Activated gamma-delta T cell treated with anti-CD3 and anti-CD28 coated beads, Interleukin-2, amount 50 U/mL, for 16 hours (primary cell): ENCODE measurements at regions not wholly inside any gene's neighbourhood (a gene's known extent, or its start where the extent isn't known, plus 50 kb on each side); places are given as distances from the start of the nearest gene placed in this dataset.

Source experiments
- DNase-seq: peaks from one replicate; pipeline ENCODE4 v3.0.0-alpha.2; 2020; ENCODE audit warnings: low read depth

DNA sequence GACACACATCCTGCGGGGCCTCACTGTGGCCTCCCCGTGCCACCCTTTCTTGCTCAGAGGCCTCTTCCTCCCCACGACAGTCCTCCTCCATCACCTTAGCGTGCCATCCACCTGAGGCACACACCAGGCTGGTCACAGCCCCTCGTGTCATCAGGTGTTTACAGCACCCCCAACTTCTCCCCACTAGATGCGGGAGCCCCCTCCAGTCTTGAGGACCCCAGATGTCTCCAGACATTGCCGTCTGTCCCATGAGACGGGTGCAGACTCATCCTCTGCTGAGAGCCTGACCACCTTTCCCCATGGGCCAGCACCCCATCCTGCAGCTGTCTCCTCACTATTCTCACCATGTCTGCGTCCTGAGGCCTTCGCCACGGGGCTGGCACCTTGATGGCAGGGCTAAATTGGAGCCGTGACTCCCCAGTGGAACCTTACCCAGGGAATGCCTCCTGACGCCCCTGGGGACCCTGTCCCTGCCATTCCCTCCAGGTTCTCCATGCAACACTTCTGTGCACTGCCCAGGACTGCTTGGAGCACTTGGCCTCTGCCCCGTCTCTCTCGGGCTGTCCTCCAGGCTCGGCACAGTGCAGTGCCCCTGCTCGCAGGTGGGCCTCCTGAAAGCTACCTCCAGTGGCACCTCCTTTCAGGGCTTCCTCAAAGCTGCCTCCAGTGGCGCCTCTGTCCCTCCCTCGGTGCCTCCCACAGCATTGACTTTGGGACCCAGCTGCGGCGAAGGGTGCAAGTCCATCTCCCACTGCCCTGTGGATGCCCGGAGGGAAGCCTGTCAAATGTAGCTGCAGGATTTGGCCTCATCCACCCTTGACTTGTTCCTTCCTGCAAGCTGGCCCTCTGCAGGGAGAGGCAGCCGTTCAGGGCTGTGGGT, 1386.8 kb downstream of the BRD1 start:
- DNase-seq, result no peak

DNA sequence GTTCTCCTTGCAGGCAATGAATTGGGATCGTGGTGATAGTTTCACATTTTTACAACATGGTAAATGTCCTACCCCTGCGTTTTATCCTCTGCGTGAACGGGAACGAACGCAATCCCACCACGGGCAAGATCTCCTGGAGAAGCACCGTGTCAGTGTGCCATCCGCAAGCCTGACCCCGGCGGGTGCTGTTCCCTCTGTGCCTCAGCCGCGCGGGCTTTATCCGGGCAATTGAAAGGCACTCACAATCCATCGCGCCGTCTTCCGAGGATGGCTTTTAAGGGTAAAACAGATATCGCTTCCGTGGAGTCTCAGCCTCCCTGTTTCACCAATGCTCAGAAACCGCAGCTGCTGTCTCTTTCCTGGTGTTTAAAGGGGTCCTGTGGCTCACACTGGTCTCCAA, 1387.5 kb downstream of the BRD1 start:
- no peak for DNase-seq

DNA sequence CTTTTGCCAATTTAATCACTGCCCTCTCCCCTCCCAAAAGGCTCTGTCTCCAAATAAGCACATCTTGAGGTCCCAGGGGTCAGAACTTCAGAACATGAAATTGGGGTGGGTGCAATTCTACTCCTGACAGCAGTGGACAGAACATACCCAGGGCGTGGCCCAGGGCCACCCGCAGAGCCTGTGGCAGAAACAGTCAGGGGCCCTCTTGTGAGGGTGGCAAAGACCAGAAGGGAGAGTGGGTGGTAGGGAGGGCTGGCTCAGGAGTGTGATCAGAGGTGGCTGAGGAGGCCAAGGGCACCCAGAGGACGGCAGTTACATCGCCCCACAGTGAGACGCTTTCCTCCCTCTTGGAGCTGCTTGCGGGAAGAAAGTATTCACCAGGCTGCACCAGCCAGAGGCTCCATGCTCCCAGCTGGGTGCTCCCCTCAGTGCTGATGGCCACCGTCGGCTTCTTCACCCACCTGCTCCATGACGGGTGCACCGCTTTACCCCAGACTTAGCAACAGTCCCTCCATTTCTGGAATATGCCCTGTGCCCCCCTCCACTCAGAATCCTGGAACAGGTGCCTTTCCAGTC, 1388.0 kb downstream of the BRD1 start:
- DNase-seq, result no peak

DNA sequence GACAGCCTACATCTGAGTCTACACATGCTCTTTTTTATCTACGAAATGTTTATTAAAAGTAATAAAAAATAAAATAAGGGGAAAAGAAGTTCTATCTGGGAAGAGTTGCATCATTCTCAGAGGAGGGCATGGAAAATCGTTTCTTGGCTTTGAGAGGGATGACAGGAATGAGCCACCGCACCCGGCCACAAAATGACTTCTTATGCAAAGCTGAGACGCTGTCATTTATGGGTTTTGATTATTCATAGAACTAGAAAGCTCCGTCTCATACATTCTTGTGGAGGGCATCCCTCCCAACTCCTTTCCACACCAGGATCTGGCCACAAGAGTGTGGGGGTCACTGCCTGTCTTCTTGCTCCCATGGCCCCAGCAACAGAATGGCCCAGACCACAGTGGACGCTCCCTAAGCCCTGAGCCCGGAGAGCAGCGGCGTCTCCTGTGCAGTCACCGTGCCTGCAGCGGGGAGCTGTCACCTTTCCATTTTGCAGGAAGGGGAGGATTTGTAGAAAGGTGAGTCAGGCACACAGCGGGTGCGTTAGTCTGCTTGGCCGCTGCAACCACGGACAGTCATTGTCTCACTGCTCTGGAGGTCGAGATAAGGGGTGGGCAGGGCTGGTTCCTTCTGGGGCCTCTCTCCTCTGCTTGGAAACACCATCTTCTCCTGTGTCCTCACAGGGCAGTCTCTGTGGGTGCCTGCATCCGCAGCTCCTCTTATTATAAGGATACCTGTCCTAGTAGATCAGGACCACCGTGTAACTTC, 1388.7 kb downstream of the BRD1 start:
- no peak for DNase-seq

DNA sequence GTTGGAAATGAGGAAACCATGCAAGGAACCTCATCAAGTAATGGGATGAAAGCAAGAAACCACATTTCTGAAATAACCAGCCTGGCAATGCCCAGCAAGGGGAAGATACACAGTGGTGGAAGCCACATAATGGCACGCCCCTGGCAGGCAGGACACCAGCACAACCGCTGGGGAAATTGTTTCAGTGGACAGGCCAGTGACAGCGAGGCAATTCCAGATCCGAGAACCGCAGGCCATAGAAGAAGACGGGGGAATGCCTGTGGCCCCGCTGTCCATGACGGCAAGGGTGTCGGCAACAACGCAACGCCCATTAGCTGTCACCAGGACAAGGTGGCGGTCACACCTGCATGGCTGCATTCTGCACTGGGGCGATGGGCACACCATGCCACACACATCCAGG, 1389.6 kb downstream of the BRD1 start:
- DNase-seq, result no peak

DNA sequence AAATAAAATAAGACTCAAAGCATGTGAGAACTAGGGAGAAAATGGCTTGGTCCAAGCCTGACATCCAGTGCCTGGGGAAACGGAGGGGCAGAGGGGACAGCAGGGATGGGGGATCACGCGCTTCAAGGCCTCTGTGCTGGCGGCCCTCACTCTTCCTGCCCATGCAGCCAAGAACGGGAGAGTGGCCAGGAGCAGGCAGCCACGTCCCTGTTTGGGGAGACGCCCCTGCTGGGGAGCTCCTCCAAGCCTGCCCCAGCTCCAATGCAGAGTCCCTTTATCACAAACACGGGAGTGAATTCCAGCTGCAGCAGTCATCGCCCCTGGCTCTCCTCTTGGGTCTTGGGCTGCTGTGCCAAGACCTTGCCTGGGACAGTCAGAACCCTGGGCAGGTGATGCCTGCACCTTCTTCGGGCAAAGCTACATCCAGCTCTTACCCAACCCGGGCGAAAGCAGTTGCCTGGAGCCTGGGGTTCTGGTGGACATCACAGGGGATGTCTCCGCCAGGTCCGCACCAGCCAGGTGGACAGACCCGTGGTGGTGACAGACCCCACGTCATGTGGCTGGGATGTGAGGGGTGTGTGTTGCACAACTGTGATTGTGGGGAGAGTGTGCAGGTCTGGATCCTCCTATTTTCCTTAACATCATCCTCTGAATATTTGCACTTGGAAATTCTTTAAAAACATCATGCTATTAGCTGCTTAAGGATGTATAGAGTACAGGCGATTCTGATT, 1391.3 kb downstream of the BRD1 start:
- DNase-seq, result no peak

DNA sequence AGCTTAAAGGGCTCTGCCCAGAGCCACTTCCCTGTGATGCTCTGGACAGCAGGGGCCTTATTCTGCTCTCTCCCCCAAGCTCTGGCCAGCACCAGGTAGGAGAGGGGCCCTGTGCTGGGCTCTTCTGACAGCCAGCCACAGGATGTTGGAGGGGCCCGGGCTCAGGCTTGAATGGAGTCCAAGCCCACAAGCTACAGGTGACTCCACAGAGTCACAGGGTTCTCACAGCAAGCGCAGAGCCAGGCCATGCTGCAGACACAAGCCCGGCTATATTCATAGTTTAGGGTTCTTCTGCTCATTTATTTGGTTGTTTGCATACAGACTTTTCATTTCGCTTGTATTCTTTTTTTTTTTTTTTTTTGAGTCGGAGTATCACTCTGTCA, 1392.8 kb downstream of the BRD1 start:
- DNase-seq, result no peak

DNA sequence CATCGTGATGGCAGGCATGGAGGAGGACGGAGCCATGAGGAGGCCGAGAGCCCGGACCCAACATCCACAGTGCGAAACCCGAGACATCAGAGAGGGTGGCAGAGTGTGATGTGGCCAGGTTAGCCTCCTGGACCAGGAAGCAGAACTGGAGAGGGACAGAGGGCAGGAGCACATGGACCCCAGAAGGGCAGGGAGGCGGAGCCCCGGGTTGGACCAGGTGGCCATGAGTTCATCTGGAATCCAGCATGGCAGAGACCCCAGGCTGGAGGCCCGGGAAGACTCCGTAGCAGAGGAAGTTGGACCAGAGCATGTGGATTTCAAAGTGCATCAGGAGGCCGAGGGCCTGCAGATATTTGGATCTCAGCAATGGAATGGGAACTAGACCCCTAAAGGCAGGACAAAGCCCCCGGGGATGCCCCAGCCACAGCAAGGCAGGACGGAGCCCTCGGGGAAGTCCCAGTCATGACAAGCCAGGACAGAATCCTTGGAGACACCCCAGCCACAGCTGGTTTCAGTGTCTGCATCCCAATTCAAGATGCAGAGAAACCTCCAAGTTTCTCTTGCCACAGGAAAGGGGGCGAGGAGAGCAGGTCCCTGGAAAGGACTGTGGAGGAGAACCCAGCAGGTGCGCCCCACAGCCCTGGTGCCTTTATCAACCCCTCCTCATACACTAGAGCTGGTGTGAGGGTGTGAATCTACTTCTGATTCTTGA, 1393.4 kb downstream of the BRD1 start:
- DNase-seq, result no peak

DNA sequence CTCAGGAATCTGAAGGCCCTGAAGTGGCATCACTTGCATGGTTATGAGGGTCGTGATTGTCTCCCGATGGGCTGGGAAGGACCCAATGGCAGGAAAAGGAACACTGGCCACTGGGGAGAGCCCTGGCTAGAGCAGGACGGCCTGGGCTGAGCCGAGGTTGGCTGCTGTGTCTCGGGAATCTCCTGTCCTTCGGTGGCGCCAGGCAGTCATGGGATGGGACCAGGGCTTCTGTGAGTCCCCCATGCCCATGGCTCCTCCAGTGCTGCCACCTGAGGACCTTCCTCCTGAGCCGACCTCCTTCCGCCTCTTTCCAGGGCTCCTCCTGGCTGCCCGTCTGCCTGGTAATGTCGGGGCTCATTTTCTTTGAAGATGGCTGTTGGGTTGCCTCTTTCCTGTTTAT, 1394.0 kb downstream of the BRD1 start:
- no peak for DNase-seq

DNA sequence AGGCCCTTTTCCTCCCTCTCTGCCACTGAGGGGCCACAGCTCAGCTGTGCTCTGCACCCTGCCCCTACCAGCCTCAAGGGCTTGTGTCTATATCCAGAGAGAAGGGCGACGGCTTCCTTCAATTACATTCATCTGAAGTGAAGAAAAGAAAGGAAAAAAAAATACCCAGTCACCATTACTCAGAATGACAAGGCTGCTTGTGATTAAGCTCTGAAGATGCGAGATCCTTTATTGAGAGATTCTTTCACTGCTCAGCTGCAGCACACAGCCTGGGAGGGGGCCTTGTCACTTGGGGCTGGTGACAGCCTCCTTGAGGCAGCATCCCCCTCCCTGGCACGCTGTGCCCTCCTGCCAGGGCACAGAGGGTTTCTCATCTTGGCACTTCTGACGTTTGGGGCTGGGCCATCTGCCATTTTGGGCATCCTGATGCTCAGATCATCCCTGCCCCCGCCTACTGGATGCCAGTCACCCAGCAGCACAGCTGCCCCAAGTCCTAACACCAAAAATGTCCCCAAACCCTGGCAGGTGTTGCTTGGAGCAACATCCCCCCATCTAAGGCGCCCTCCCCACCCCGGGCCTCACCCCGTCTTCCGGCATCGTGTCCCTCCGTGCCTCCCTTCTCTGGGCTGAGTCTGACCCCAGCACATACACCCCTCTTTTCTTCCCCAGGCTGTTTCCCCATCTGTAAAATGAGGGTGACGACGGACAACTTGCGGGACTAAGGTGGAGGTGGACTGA, 1394.7 kb downstream of the BRD1 start:
- no peak for DNase-seq

DNA sequence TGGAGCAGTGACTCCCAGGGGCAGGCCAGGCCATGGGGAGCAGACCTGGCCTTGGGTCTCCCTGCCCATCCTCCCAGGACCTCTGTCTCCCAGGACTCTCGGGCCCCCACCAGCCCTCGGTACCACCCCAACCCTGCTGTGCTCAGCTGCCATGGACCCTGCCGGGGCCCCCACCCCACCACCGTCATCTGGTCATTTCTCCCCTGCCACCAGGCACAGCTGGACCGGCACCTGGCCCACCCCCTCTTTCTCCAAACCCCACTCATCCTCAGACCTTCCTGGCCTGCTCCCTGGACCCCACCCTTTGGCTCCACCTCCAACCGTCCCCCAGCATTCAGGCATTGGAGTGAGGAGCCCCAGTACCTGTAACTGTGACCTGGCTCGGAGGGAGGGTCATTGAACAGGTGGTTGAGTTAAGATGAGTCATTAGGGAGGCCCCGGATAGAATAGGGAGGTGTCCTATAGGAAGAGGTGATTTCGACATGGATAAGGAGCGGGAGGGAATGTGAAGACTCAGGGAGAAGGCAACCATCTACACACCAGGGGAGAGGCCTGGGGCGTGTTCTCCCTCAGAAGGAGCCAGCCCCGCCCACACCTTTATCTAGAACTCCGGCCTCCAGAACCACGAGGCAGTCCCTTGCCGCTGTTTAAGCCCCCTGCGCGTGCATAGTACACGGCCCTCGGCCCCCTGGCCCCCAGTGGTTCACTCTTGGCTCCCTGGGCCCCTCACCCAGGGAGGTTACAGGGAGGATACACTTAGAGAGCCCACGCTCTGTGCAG, 1395.9 kb downstream of the BRD1 start:
- DNase-seq, result no peak

DNA sequence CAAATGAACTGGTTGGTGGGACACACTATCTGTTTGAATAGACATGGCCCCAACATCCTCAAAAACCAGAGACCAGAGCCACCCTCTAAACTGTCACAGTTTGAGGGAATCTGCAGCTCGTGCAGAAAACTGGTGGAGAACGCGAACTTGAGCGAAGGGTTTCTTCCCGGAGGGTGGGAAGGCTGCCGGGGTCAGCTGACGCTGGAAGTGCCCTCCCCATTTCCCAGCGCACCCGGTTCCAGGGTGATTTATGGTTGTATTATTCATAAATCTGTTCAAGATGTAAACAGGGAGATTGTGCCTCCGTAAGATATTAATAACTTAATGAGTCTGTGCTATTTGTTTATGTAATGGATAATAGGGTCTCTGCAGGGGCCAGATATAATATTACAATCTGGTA, 1396.7 kb downstream of the BRD1 start:
- DNase-seq, result no peak

DNA sequence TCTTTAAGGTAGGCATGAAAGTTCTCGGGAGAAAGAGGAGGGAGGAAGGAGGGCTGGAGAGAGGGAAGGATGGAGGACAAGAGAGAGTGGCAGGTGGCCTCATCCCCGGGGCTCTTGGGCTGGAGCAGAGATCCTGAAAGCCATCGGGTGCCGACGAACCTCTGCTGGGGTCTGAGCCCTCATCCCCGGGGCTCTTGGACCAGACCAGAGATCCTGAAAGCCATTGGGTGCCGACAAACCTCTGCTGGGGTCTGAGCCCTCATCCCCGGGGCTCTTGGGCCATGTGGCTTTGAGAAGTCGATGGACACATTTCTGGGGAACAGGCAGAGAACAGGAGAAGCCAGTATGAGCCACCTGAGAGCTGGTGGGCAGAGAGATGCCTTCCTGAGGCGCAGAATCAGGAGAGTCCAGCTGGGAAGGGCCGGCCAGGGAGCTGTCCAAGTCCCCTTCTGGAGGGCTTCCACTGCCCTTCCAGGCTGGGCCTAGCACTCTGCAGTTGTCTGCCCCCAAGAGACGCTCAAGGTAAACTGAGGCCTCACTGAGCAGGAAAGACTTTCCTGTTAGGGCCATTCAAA, 1398.1 kb downstream of the BRD1 start:
- no peak for DNase-seq

DNA sequence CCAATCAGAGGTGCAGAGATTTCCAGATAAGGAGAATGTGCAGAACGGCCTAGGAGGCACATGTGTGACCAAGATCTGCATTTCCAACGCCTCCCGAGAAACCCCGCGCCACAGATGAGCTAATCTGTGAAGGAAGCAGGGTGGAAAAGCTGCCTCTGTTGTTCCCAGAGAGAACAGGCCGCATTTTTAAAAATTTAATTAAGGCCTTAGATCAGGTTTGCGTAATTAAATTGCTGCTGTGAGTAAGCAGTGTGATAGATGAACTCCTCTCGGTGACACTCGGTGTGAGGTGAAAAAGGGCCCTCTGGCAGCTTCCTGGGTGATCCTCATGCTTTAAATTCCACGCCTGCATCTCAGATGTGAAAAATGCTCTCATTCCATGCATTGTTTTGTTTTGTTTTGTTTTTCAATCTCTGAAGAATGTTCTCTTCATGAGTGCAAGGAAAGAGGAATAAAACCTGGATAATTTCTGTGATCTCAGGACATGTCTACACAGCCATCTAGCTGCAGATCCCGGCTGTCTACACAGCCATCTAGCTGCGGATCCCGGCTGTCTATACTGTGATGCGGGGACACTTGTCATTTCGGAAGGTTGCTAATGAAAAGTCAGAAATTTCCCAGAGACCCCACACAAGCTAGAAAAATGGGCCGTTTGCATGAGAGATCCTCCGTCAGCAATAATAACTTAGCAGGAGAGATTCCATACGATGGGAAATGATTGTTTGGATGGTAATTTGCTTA, 1398.9 kb downstream of the BRD1 start:
- no peak for DNase-seq

DNA sequence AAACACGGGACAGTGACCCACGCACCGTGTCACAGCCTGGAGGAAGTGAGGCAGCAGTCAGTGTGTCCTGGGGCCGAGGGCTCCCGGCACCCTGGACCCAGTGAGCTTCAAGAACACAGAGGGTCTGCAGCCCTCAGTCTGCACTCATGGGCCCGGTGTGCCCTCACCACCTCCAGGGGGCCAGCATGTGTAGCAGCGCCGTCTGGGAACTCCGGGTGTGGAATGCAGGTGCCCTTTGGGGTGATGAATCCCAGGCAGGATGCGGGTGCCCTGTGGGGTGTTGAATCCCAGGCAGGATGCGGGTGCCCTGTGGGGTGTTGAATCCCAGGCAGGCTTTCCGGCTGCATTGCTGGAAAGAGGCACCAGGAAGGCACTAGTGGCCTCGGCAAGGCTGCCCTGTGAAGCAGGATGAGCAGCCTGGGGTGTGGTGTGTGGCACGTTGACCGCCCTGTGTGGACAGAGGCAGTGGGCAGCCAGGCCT, 1399.9 kb downstream of the BRD1 start:
- no peak for DNase-seq

DNA sequence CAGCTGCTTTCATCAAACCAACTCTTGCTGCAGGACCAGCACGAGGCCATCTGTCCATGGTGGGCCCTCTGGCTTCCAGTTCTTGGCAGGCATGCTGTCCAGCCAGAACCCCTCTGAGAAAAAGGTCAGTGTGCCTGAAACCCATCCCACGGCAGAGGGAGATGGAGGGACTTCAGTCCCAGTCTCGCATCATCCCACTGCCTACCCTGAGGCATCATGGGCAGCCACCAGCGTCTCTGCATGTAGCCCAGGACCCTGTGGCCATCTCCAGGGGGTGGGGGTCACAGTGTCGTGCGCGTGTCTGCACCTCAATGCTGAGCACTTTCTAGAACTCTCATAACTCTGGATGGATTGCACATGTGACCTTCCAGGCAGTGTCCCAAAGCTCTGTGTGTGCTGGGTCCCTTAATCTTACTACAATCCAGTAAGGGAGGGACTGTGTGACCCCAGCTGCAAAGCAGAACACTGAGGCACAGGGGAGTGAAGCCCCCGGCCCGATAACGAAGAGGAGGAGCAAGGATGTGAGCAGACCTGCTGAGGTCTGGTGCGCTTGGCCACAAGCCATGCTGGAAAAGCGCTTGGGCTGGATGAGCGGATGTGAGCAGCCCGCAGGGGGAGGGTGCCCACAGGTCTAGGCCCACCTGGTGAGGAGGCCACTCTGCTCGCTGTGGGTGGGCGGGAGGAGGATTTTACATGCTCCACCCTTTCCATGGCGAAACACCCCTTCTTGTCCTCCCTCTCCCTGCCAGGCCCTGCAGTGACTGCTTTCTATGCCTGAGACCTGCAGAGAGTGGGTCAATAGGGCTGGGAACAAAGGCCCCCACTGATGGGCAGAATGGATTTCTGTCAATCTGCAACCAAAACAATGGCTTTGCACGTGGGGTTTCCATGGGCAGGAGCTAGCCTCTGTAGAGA, 1401.0 kb downstream of the BRD1 start:
- no peak for DNase-seq

DNA sequence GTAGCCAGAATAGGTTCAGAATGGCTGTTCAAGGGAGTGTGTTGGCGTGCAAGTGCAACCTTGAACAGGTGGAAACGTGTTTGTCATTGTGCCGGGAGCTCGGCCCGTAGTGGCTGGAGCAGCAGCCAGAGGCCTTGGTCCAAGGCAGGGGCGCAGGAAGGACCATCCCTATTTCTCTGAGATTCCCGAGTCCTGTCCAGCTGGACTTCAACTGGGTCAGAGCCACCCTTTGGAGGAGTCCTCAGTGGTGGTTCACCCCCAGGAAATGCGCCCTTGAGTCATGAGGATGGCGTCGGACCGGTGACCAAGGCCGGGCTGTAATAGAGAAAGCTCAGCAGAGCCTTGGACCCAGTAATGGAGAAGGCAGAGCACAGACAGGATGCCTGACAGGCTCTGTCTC, 1402.0 kb downstream of the BRD1 start:
- DNase-seq, result no peak

DNA sequence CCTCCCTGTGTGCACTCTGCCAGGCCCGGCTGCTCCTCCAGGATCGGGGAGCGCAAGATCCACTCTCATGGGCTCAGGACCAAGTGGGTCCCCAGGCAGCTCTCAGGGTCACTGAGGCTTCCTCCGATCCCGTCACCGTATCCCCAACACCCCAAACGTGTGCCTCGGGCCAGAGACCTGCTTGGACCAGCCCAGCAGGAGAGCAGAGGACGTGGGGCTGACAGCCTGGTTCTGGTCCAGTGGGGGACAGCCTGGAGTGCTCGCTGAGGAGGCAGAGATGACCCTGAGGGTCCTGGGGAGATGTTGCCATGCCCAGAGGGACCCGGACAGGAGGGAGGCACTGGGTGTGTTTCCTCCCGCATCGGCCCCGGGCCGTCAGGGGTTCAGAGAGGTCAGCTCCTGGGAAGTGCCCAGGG, 1402.6 kb downstream of the BRD1 start:
- no peak for DNase-seq
